CD4-positive, alpha-beta memory T cell (primary cell): ENCODE measurements at regions not wholly inside any gene's neighbourhood (a gene's known extent, or its start where the extent isn't known, plus 50 kb on each side); places are given as distances from the start of the nearest gene placed in this dataset.

Experiments
- CTCF ChIA-PET: fragments of 350-600 bp; sonication (Branson Sonifier 250); formaldehyde crosslinking; loops from one replicate; lab custom pipeline; 2021; ENCODE audit warnings: inconsistent platforms; ENCODE audit not compliant: partially characterized antibody; lab: Charles Lee
- POLR2A ChIA-PET: fragments of 350-600 bp; sonication (Branson Sonifier 250); formaldehyde crosslinking; loops from one replicate; lab custom pipeline; 2021; ENCODE audit not compliant: partially characterized antibody; lab: Charles Lee
- DNase-seq, 5 donors: peaks; one replicate each; pipeline versions ENCODE4 v3.0.0 to v3.0.0-alpha.2; 2020 to 2022; ENCODE audit warnings: mixed read lengths in 1 of 5
- H3K27ac ChIP-seq: one replicate; pipeline ENCODE4 v1.7.0; 2013; ENCODE audit warnings: low read depth, low read length
- H3K27me3 ChIP-seq: 2 replicates; pipeline ENCODE4 v1.7.0; 2013; ENCODE audit warnings: mild to moderate bottlenecking, low read length, moderate library complexity; ENCODE audit not compliant: insufficient read depth
- H3K36me3 ChIP-seq: 2 replicates; pipeline ENCODE4 v1.7.0; 2013; ENCODE audit warnings: mild to moderate bottlenecking, low read length, moderate library complexity; ENCODE audit not compliant: insufficient read depth
- H3K4me1 ChIP-seq: 2 replicates; pipeline ENCODE4 v1.7.0; 2013; ENCODE audit warnings: mild to moderate bottlenecking, low read length, moderate library complexity; ENCODE audit not compliant: insufficient read depth
- H3K4me3 ChIP-seq, 2 donors: one replicate each; pipeline ENCODE4 v1.7.0; 2013; ENCODE audit warnings: low read length in 2 of 2, mild to moderate bottlenecking in 1 of 2
- H3K9me3 ChIP-seq, 2 donors: one replicate each; pipeline ENCODE4 v1.7.0; 2013; ENCODE audit warnings: low read length in 2 of 2, control low read depth in 1 of 2; ENCODE audit not compliant: control insufficient read depth in 1 of 2
- H3K27ac Mint-ChIP-seq, 7 donors: one replicate each; pipeline ENCODE4 v1.8.0; 2020 to 2021; ENCODE audit warnings: mixed read lengths in 7 of 7, mild to moderate bottlenecking in 6 of 7, inconsistent platforms in 3 of 7, moderate library complexity in 3 of 7
- H3K27me3 Mint-ChIP-seq, 2 donors: one replicate each; pipeline ENCODE4 v1.8.0; 2020 to 2021; ENCODE audit warnings: mixed read lengths in 2 of 2
- H3K36me3 Mint-ChIP-seq, 2 donors: one replicate each; pipeline ENCODE4 v1.8.0; 2020 to 2021; ENCODE audit warnings: mixed read lengths in 2 of 2, inconsistent platforms in 1 of 2, mild to moderate bottlenecking in 1 of 2
- H3K4me1 Mint-ChIP-seq, 4 donors: one replicate each; pipeline ENCODE4 v1.8.0; 2020 to 2021; ENCODE audit warnings: mixed read lengths in 4 of 4, mild to moderate bottlenecking in 1 of 4
- H3K4me3 Mint-ChIP-seq, 8 donors: one replicate each; pipeline ENCODE4 v1.8.0; 2020 to 2021; ENCODE audit warnings: mixed read lengths in 8 of 8, mild to moderate bottlenecking in 7 of 8, moderate library complexity in 6 of 8, inconsistent platforms in 3 of 8
- H3K9me3 Mint-ChIP-seq, 8 donors: one replicate each; pipeline ENCODE4 v1.8.0; 2020 to 2021; ENCODE audit warnings: mixed read lengths in 8 of 8, mild to moderate bottlenecking in 5 of 8, inconsistent platforms in 3 of 8, moderate library complexity in 1 of 8
- intact Hi-C: fragments of 100-400 bp; cut with micrococcal nuclease; formaldehyde crosslinking; loops from one replicate; pipeline ENCODE4 v1.15.1; 2023

GRCh38 chr18:55166260-55166598, 207.0 kb upstream of the CCDC68 start:
- H3K9me3 ChIP-seq, result no peaks in the 10 kb centered on the region
- Mint-ChIP-seq H3K4me1 (no peaks in the 10 kb centered on the region), H3K36me3 (no peaks in the 10 kb centered on the region), H3K4me3 (no peak overlapping the region), H3K27me3 (no peaks in the 10 kb centered on the region), H3K27ac (no peak overlapping the region), H3K9me3 (peaks cover 0 to 9% (median 4%) of the 10 kb centered on the region in 8 donors)
- CTCF ChIA-PET, result no interaction called here
- no peak for DNase-seq
- no peak overlapping the region for H3K27ac ChIP-seq
- H3K27me3 ChIP-seq, result no peaks in the 10 kb centered on the region
- H3K4me3 ChIP-seq, result no peak overlapping the region
- POLR2A ChIA-PET, result no interaction called here
- no peaks in the 10 kb centered on the region for H3K4me1 ChIP-seq
- no peaks in the 10 kb centered on the region for H3K36me3 ChIP-seq
- intact Hi-C loops, result no loop called here

- no peak for DNase-seq
- no peak overlapping the region for H3K4me3 ChIP-seq
- no peaks in the 10 kb centered on the region for H3K4me1 ChIP-seq
- Mint-ChIP-seq H3K4me1 (no peaks in the 10 kb centered on the region), H3K27ac (no peak overlapping the region), H3K9me3 (peaks cover 0 to 9% (median 2%) of the 10 kb centered on the region in 8 donors), H3K4me3 (no peak overlapping the region), H3K27me3 (no peaks in the 10 kb centered on the region), H3K36me3 (no peaks in the 10 kb centered on the region)
- no peak overlapping the region for H3K27ac ChIP-seq
- H3K36me3 ChIP-seq, result no peaks in the 10 kb centered on the region
- ChIA-PET CTCF (no interaction called here), POLR2A (no interaction called here)
- no peaks in the 10 kb centered on the region for H3K9me3 ChIP-seq
- intact Hi-C loops, result no loop called here
- no peaks in the 10 kb centered on the region for H3K27me3 ChIP-seq
These were observed 204.3 kb upstream of the CCDC68 start for GRCh38 chr18:55163550-55163949.

GRCh38 chr18:55161916-55162315, 202.7 kb upstream of the CCDC68 start:
- no peak overlapping the region for H3K4me3 ChIP-seq
- H3K27ac Mint-ChIP-seq, result no peak overlapping the region
- no peak overlapping the region for H3K27ac ChIP-seq
- no peaks in the 10 kb centered on the region for H3K27me3 Mint-ChIP-seq
- intact Hi-C loops, result no loop called here
- no peaks in the 10 kb centered on the region for H3K36me3 ChIP-seq
- H3K36me3 Mint-ChIP-seq, result no peaks in the 10 kb centered on the region
- no peaks in the 10 kb centered on the region for H3K4me1 ChIP-seq
- H3K9me3 Mint-ChIP-seq, result peaks cover 0 to 9% (median 1%) of the 10 kb centered on the region in 8 donors
- H3K9me3 ChIP-seq, result no peaks in the 10 kb centered on the region
- H3K4me3 Mint-ChIP-seq, result no peak overlapping the region
- ChIA-PET CTCF (no interaction called here), POLR2A (no interaction called here)
- no peak for DNase-seq
- no peaks in the 10 kb centered on the region for H3K27me3 ChIP-seq
- no peaks in the 10 kb centered on the region for H3K4me1 Mint-ChIP-seq

- Histone ChIP-seq H3K27me3 (no peaks in the 10 kb centered on the region), H3K36me3 (no peaks in the 10 kb centered on the region), H3K27ac (no peak overlapping the region), H3K9me3 (no peaks in the 10 kb centered on the region), H3K4me1 (no peaks in the 10 kb centered on the region), H3K4me3 (no peak overlapping the region)
- no peaks in the 10 kb centered on the region for H3K36me3 Mint-ChIP-seq
- H3K27ac Mint-ChIP-seq, result no peak overlapping the region
- H3K27me3 Mint-ChIP-seq, result no peaks in the 10 kb centered on the region
- H3K4me1 Mint-ChIP-seq, result no peaks in the 10 kb centered on the region
- ChIA-PET POLR2A (no interaction called here), CTCF (no interaction called here)
- intact Hi-C loops, result no loop called here
- H3K9me3 Mint-ChIP-seq, result peaks cover 0 to 13% (median 3%) of the 10 kb centered on the region in 8 donors
- H3K4me3 Mint-ChIP-seq, result no peak overlapping the region
- DNase-seq, result no peak
These were observed 199.8 kb upstream of the CCDC68 start for GRCh38 chr18:55159027-55159426.

GRCh38 chr18:55158570-55158969, 199.3 kb upstream of the CCDC68 start:
- Histone ChIP-seq H3K27ac (no peak overlapping the region), H3K4me1 (no peaks in the 10 kb centered on the region), H3K36me3 (no peaks in the 10 kb centered on the region), H3K9me3 (no peaks in the 10 kb centered on the region), H3K27me3 (no peaks in the 10 kb centered on the region), H3K4me3 (no peak overlapping the region)
- ChIA-PET POLR2A (no interaction called here), CTCF (no interaction called here)
- no peak for DNase-seq
- Mint-ChIP-seq H3K4me3 (no peak overlapping the region), H3K9me3 (peaks cover 0 to 13% (median 3%) of the 10 kb centered on the region in 8 donors), H3K27ac (no peak overlapping the region), H3K36me3 (no peaks in the 10 kb centered on the region), H3K4me1 (no peaks in the 10 kb centered on the region), H3K27me3 (no peaks in the 10 kb centered on the region)
- intact Hi-C loops, result no loop called here

GRCh38 chr18:55153346-55153745, 194.1 kb upstream of the CCDC68 start:
- H3K27me3 ChIP-seq, result no peaks in the 10 kb centered on the region
- peaks cover 0 to 17% (median 3%) of the 10 kb centered on the region in 8 donors for H3K9me3 Mint-ChIP-seq
- no peak for DNase-seq
- intact Hi-C loops, result no loop called here
- H3K27ac ChIP-seq, result no peak overlapping the region
- no peaks in the 10 kb centered on the region for H3K4me1 Mint-ChIP-seq
- H3K27me3 Mint-ChIP-seq, result peaks cover 0 to 3% of the 10 kb centered on the region in 2 donors
- ChIA-PET POLR2A (no interaction called here), CTCF (no interaction called here)
- no peak overlapping the region for H3K4me3 ChIP-seq
- no peak overlapping the region for H3K4me3 Mint-ChIP-seq
- H3K4me1 ChIP-seq, result no peaks in the 10 kb centered on the region
- H3K27ac Mint-ChIP-seq, result no peak overlapping the region
- no peaks in the 10 kb centered on the region for H3K9me3 ChIP-seq
- H3K36me3 ChIP-seq, result no peaks in the 10 kb centered on the region
- H3K36me3 Mint-ChIP-seq, result no peaks in the 10 kb centered on the region

GRCh38 chr18:55152801-55153200, 193.5 kb upstream of the CCDC68 start:
- no peak for DNase-seq
- peaks cover 0 to 3% of the 10 kb centered on the region in 2 donors for H3K27me3 Mint-ChIP-seq
- Histone ChIP-seq H3K27ac (no peak overlapping the region), H3K9me3 (no peaks in the 10 kb centered on the region), H3K4me1 (no peaks in the 10 kb centered on the region), H3K4me3 (no peak overlapping the region), H3K27me3 (no peaks in the 10 kb centered on the region), H3K36me3 (no peaks in the 10 kb centered on the region)
- no peaks in the 10 kb centered on the region for H3K36me3 Mint-ChIP-seq
- H3K4me3 Mint-ChIP-seq, result no peak overlapping the region
- POLR2A ChIA-PET, result no interaction called here
- CTCF ChIA-PET, result no interaction called here
- peaks cover 0 to 17% (median 1%) of the 10 kb centered on the region in 8 donors for H3K9me3 Mint-ChIP-seq
- intact Hi-C loops, result no loop called here
- H3K4me1 Mint-ChIP-seq, result no peaks in the 10 kb centered on the region
- H3K27ac Mint-ChIP-seq, result no peak overlapping the region

GRCh38 chr18:55149994-55150393, 190.7 kb upstream of the CCDC68 start:
- intact Hi-C loops, result no loop called here

More at GRCh38 chr18:55149994-55150393, 190.7 kb upstream of the CCDC68 start:
- H3K9me3 ChIP-seq, result no peaks in the 10 kb centered on the region
- no peak for DNase-seq
- H3K36me3 Mint-ChIP-seq, result no peaks in the 10 kb centered on the region
- H3K27ac ChIP-seq, result no peak overlapping the region
- no peak overlapping the region for H3K4me3 Mint-ChIP-seq
- no peak overlapping the region for H3K27ac Mint-ChIP-seq
- CTCF ChIA-PET, result no interaction called here
- no peaks in the 10 kb centered on the region for H3K4me1 ChIP-seq
- H3K4me1 Mint-ChIP-seq, result no peaks in the 10 kb centered on the region
- H3K36me3 ChIP-seq, result no peaks in the 10 kb centered on the region
- POLR2A ChIA-PET, result no interaction called here
- H3K4me3 ChIP-seq, result no peak overlapping the region
- peaks cover 0 to 3% of the 10 kb centered on the region in 2 donors for H3K27me3 Mint-ChIP-seq
- no peaks in the 10 kb centered on the region for H3K27me3 ChIP-seq
- H3K9me3 Mint-ChIP-seq, result peaks cover 0 to 9% (median 0%) of the 10 kb centered on the region in 8 donors
